Cardiac fibroblast (primary cell): ENCODE measurements at regions not wholly inside any gene's neighbourhood (a gene's known extent, or its start where the extent isn't known, plus 50 kb on each side); places are given as distances from the start of the nearest gene placed in this dataset.
"Not testable (repeated sequence)": the region's sequence is repeated elsewhere in the genome, so short reads cannot be mapped to it uniquely, and the experiment has no call there.

Source experiments
- DNase-seq, 2 donors: peaks; one replicate each; pipeline versions ENCODE4 v3.0.0 to v3.0.0-alpha.2; 2010; ENCODE audit warnings: low read depth in 2 of 2
- H3K4me3 ChIP-seq, 2 donors: replicated peaks in 1 of 2; 1 replicate in 1 of 2; 2 replicates in 1 of 2; pipeline ENCODE4 v1.5.1; 2011; ENCODE audit warnings: low read depth in 2 of 2, low read length in 2 of 2, mild to moderate bottlenecking in 2 of 2, moderate library complexity in 1 of 2
- TF ChIP-seq, protein P1 (sequence below): IDR thresholded peaks from one replicate; pipeline ENCODE4 v1.5.1; 2011; ENCODE audit warnings: low read depth, mild to moderate bottlenecking, low read length, inconsistent platforms

DNA sequence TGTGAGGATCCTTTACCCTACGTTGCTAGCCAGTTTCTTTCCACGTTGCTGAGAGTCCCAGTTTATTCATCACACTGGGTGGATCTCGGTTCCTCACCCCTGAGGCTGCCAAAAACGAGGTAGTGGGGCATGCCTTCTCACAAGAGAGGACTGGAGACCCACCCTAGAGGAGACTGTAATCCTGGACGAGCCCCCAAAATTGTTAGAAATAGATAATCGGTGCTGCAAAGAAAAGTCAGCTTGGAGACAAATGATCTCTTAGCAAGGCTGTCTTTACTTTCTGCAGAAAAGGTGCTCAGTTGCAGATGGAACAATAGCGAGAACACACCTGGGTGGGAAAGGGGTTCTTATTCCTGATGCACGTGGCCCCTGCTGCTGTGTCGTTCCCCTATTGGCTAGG, 101.8 kb downstream of the TMEM167A start:
- TF ChIP-seq, protein P1, sequence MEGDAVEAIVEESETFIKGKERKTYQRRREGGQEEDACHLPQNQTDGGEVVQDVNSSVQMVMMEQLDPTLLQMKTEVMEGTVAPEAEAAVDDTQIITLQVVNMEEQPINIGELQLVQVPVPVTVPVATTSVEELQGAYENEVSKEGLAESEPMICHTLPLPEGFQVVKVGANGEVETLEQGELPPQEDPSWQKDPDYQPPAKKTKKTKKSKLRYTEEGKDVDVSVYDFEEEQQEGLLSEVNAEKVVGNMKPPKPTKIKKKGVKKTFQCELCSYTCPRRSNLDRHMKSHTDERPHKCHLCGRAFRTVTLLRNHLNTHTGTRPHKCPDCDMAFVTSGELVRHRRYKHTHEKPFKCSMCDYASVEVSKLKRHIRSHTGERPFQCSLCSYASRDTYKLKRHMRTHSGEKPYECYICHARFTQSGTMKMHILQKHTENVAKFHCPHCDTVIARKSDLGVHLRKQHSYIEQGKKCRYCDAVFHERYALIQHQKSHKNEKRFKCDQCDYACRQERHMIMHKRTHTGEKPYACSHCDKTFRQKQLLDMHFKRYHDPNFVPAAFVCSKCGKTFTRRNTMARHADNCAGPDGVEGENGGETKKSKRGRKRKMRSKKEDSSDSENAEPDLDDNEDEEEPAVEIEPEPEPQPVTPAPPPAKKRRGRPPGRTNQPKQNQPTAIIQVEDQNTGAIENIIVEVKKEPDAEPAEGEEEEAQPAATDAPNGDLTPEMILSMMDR, result no peak
- no peak overlapping the region for H3K4me3 ChIP-seq
- DNase-seq, result no peak

DNA sequence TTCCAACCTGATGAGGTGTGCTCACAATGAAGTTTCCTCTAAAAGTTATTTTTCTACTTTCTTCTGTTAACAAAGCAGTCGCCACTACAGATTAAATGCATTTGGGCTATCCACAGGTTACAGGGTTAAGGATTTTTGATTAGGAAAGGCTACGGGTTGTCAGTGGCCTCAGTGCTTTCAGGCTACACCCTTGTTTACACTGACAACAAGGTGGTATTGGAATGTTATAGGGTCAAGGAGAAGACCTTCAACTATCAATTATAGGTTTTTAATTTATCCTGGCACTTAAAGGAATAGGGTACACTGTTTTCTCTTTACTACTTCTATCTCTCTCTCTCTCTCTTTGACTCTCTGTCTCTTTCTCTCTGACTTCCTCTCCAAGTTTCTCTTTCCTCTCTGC, 102.8 kb downstream of the TMEM167A start:
- not testable (repeated sequence) for DNase-seq, H3K4me3 ChIP-seq

DNA sequence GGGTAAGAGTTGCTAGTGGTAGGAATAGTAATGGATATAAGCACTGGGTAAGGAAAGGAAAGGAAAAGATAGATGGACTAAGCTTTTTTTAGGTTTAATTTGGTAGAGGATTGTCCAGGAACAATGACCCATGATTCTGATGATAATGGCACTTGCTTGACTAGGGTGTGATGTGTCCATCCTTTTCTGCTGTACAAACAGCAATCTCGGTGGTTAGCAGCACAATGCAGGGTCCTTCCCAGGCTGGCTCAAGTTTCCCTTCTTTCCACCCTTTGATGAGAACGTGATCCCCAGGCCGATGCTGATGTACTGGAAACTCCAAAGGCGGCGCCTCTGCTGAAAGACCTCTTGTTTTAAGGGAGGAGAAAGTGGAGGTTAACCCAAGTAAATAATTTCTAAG, 105.3 kb downstream of the TMEM167A start:
- TF ChIP-seq, protein P1, result no peak
- DNase-seq, result no peak
- no peak overlapping the region for H3K4me3 ChIP-seq

DNA sequence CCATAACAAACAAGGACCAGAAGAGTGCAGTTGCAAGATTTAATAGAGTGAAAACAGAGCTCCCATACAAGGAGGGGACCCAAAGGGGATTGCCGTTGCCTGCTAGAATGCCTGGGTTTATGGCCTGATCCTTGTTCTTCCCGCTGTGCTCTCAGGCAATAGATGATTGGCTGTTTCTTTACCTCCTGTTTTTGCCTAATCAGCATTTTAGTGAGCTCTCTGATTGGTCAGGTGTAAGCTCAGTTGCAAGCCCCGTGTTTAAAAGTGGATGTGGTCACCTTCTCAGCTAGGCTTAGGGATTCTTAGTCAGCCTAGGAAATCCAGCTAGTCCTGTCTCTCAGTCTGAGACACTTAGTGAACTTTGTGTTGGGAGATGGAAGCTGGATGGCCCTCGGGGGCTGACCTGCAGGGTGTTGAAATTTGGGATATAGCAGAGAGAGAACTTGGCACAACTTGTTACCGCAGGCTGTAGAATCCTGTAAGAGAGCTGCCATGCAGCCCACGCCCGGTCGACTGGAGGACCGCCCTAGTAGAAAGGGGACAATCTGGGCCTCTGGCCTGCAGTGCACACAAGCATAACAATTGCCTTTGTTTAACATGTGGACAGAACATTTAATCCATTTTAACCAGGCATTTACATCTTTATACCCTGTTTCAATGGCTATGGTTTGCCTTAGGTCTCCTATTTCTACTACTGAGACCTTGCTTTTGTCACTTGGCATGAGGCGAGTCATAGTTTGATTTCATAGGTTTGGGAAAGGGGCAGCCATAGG, 106.0 kb downstream of the TMEM167A start:
- DNase-seq, H3K4me3 ChIP-seq: not testable (repeated sequence)

DNA sequence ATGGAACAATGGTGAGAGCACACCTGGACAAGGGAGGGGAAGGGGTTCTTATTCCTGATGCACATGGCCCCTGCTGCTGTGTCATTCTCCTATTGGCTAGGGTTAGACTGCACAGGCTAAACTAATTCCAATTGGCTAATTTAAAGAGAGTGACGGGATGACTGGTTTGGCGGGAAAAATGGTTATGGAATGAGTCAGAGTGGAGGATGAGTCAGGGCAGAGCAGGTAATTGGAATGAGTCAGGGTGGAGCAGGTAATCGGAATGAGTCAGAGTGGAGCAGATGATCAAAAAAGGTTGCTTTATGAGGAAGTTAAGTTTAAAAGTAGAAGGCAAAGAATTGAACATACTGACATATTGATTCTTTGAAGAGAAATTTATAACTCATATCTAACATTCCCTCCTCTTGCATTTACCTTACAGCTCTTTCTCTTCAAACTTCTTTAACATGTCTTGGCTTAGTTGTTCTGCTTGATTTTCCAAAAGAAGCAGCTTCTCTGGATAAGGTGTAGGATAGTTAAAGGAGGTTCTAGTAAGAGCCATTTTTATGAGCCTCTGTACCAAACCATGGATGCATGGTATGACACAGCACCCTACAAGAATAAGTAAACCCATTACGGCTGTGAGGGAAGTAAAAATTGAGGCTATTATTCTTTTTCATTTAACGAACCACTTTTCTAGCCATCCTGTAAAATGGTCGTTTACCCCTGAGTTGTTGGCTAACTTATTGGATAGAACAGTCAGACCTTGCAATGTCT, 107.8 kb downstream of the TMEM167A start:
- peak in 1 of 2 donors; percentile 20 for DNase-seq
- not testable (repeated sequence) for H3K4me3 ChIP-seq

DNA sequence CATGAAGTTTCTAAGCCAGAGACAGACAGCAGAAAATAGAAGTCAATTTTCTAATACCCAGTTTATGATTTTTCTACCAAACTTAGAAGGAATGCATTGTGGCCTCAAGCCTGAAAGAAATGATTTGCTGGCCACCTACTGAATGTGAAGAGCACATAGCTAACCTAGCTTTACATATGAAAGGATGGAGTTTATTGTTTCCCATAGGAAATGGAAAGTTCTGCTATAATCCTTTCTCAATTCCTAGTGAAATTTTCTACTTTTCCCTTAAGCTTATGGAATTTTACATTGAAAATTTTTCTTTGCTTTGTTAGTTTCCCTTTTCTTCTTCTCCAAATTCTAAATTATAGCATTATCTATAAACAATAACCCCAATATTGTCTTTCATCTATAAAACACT, 110.1 kb downstream of the TMEM167A start:
- TF ChIP-seq, protein P1, result no peak
- no peak overlapping the region for H3K4me3 ChIP-seq
- no peak for DNase-seq

DNA sequence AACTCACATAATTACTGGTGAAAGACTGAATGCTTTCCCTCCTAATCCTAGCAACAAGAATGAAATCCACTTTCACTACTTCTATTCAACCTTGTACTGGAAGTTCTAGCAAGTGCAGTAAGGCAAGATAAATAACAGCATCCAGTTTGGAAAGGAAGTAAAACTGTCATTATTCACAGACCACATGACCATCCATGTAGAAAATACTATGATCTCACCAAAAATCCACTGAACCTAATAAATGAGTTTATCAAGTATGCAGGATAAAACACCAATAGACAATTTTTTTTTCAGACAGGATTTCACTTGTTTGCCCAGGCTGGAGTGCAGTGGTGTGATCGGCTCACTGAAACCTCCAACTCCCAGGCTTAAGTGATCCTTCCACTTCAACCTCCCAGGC, 117.7 kb downstream of the TMEM167A start:
- H3K4me3 ChIP-seq, result no peak overlapping the region
- no peak for DNase-seq
- TF ChIP-seq, protein P1, result no peak

DNA sequence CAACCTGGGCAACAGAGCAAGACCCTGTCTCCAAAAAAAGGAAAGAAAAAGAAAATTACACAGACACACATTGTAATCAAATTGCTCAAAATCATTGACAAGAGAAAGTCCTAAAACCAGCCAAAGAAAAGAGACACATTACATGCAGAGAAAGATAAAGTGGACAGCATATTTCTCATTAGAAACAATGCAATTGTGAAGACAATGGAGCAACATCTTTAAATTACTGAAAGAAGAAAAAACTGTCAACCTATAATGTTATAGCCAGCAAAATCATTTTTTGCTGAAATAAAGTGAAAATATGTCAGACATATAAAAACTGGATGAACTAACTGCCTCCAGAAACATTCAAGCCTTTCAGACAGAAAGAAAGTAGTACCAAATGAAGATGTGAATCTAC, 120.6 kb downstream of the TMEM167A start:
- TF ChIP-seq, protein P1, result no peak
- DNase-seq, result no peak
- no peak overlapping the region for H3K4me3 ChIP-seq
